ENCODE measurements at regions not wholly inside any gene's neighbourhood (a gene's known extent, or its start where the extent isn't known, plus 50 kb on each side); places are given as distances from the start of the nearest gene placed in this dataset.

DNA sequence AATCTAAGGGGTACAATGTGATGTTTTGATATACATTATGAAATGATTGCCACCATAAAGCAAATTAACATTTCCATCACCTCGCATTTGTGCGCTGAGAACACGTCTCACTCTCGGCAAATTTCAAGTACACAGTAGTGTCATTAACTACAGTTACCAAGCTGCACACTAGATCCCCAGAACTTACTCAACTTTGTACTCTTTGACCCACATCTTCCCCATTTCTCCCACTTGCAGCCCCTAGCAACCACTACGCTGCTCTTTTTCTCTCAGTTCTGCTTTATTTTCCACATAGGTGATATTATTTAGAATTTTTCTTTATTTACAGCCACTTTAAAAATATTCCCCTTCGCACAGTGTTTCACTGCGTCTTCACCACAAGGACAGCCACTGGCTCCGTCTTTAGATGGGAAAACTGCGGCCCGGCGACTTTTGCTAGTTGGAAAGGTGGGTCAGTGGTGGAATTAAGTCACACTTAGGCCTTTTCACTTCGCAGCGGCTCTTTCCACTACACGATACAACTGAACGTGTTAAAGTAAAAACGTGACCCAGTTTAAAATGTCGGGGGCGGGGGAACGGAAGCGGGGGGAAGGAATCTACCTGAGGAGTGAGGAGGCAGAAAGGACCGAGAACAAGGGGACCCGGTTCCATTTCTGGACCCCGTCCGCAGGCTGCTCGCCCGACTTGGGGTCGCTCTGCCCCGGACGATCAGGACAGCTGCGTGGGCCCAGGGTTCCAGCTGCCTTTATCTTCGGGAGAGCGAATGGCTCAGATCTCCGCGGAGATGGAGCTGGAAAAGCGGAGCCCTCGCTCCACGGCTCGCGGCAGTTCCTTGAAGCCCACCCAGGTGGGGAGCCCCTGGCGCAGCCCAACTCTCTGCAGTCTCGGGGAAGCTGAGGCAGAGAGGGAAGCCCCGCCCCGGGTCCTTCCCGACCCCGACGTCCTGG is 486.1 kb downstream of the UQCRFS1 start:
- TF ChIP-seq POLR2A (IDR thresholded peaks at IDR 0.05): no peak
- TF ChIP-seq, protein P1, sequence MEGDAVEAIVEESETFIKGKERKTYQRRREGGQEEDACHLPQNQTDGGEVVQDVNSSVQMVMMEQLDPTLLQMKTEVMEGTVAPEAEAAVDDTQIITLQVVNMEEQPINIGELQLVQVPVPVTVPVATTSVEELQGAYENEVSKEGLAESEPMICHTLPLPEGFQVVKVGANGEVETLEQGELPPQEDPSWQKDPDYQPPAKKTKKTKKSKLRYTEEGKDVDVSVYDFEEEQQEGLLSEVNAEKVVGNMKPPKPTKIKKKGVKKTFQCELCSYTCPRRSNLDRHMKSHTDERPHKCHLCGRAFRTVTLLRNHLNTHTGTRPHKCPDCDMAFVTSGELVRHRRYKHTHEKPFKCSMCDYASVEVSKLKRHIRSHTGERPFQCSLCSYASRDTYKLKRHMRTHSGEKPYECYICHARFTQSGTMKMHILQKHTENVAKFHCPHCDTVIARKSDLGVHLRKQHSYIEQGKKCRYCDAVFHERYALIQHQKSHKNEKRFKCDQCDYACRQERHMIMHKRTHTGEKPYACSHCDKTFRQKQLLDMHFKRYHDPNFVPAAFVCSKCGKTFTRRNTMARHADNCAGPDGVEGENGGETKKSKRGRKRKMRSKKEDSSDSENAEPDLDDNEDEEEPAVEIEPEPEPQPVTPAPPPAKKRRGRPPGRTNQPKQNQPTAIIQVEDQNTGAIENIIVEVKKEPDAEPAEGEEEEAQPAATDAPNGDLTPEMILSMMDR (IDR thresholded peaks at IDR 0.05): no peak
